MM.1S (cell line): ENCODE measurements at regions not wholly inside any gene's neighbourhood (a gene's known extent, or its start where the extent isn't known, plus 50 kb on each side); places are given as distances from the start of the nearest gene placed in this dataset.

ENCODE experiments used
- EZH2 ChIP-seq: fragments of 300-600 bp; sonication (generic); optimal IDR thresholded peaks from 2 replicates; pipeline ENCODE3; 2017; ENCODE audit warnings: low read depth, mild to moderate bottlenecking, antibody characterized with exemption, low read length, mixed read lengths
- EZH2phosphoT487 ChIP-seq: fragments of 300-600 bp; sonication (generic); IDR thresholded peaks from 2 replicates; pipeline ENCODE4 v1.6.1; 2018; ENCODE audit warnings: antibody characterized with exemption, low read length
- TF ChIP-seq, protein P1 (sequence below): fragments of 300-600 bp; sonication (generic); IDR thresholded peaks from 2 replicates; pipeline ENCODE4 v1.5.1; 2016; ENCODE audit warnings: antibody characterized with exemption, low read length, mixed read lengths

DNA sequence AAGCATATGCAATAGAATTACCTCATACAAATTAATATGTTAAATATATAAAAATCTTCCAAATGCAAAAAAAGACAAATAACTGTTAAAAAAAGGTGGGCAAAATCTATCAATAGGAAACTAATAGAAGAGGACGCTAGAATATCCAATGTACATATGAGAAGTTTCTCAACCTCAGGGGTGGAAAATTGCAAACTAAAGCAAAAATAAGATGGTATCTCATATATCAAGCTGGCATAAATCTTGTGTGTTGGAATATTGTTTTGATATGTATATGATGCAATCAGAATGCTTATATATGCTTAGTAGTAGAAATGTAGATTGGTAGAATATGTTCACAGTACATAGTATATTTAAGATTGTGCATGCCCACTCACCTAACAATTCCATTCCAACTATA is 395.0 kb upstream of the OPRM1 start:
- TF ChIP-seq, protein P1, sequence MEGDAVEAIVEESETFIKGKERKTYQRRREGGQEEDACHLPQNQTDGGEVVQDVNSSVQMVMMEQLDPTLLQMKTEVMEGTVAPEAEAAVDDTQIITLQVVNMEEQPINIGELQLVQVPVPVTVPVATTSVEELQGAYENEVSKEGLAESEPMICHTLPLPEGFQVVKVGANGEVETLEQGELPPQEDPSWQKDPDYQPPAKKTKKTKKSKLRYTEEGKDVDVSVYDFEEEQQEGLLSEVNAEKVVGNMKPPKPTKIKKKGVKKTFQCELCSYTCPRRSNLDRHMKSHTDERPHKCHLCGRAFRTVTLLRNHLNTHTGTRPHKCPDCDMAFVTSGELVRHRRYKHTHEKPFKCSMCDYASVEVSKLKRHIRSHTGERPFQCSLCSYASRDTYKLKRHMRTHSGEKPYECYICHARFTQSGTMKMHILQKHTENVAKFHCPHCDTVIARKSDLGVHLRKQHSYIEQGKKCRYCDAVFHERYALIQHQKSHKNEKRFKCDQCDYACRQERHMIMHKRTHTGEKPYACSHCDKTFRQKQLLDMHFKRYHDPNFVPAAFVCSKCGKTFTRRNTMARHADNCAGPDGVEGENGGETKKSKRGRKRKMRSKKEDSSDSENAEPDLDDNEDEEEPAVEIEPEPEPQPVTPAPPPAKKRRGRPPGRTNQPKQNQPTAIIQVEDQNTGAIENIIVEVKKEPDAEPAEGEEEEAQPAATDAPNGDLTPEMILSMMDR, result no peak
- TF ChIP-seq EZH2 (no peak), EZH2phosphoT487 (no peak)
